ENCODE measurements at regions not wholly inside any gene's neighbourhood (a gene's known extent, or its start where the extent isn't known, plus 50 kb on each side); places are given as distances from the start of the nearest gene placed in this dataset.

DNA sequence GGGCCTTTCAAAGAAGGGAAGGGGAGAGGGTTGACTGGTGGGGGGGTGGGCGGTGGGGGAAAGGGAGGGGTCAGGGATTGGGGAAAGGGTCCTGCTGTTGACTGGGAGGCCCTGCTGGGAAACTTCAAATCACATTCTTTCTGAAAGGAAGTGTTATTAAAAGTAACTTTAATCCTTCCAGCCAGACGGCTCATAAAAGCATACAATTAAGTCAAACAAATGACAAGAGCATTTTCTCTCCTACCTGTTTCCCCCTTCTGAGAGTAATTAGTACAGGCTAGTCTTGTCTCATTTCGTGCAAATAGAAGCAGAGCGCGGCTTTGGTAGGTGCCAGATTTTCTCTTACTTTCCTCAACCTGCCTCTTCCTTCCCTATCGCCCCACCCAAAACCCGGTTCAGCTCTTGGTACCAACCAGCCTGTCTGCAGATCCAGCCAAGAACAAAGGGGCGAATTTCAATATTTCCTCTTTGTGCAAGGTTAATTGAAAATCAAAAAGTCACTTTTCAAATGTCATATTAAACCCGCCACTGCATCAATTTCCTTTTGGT is 2112.6 kb upstream of the PIK3C3 start:
- Histone ChIP-seq H3K36me3 (replicated peaks) (no peaks in the 10 kb centered on the region), H3K9me3 (no peaks in the 10 kb centered on the region), H3K4me1 (peaks cover 11% of the 10 kb centered on the region), H3K4me3 (no peak overlapping the region), H3K27me3 (ENCODE audit: low read depth) (peaks cover 12% of the 10 kb centered on the region)
- in situ Hi-C loops (cut with MboI; ENCODE audit: low sequenced_read_pairs) = no loop called here
- peak; percentile 25 to 46 for DNase-seq (ENCODE audit: low spot score in 2 of 2)

DNA sequence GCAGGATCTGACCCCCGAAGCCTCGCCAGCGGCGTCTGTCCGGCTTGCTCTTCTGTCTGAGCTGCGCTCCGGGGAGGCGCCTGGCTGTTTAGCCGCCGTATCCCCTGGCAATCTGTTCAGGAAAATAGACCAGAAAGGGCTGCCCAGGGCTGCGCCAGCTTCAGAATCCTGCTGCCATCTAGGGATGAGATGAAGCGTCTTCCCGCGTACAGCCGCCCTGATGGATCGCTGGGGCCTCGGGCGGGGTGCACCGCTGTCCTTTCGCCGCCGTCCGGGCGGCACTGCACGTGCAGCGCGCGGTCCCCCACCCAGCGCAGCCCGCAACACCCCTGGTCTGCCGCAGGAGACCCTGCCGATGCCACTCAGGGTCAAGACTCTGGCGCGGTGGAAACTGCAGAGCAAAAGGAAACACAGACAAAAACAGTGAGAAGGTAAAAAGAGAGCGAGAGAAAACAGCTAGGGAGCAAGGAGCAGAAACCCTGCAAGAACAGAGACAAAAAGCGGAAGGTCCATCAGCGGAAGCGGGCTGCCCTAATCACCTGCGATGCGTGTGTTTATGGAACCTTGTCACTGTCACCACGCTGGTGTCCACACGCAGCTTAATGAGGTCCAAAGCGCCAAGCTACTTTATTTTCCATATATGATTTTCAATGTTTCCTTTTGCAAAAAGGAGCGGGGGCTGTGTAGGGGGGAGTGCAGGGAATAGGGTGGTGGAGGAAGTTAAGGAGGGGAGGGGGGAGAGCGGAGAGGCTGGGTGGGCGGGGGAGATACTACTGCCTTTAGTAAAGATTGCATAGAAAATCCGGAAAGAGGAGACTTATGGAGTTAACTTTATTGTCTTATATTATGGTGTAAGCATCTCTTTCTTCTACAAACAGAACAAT is 2113.3 kb upstream of the PIK3C3 start:
- in situ Hi-C loops (cut with MboI; ENCODE audit: low sequenced_read_pairs) = no loop called here
- peak; percentile 46 to 84 for DNase-seq (ENCODE audit: low spot score in 2 of 2)
- Histone ChIP-seq H3K27me3 (ENCODE audit: low read depth) (peaks cover 12% of the 10 kb centered on the region), H3K4me3 (peak overlapping the region; percentile 29), H3K9me3 (no peaks in the 10 kb centered on the region), H3K36me3 (replicated peaks) (no peaks in the 10 kb centered on the region), H3K4me1 (peaks cover 11% of the 10 kb centered on the region)

DNA sequence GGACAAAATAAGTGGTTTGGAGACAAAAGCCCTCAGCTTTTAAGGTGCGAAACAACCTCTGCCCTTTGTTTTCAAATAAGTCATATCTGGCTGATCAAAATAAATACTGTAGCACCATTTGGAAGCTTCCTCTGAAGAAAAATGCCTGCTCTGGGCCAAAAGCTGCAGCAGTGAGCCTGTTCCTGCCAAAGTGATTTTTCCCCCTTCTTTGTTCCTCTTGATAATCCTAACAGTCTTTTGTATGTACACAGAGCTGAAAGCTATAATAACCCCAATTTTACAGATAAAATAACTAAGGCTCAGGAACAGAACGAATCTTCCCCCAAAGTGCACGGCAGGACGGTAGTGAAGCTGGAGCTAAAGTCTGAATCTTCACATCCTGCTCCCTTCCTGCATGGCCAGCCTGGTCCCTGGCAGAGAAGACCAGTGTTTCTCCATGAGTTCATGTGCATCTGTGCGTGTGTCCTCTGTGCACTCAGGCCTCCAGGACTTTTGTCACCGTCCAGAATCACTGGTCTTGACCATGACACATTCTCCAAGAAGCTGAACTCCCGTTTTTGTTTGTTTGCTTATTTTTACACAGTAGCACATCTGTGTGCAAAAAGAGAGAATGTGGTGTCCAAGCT is 2114.1 kb upstream of the PIK3C3 start:
- Histone ChIP-seq H3K9me3 (no peaks in the 10 kb centered on the region), H3K4me1 (peaks cover 11% of the 10 kb centered on the region), H3K36me3 (replicated peaks) (no peaks in the 10 kb centered on the region), H3K4me3 (peak overlapping the region; percentile 29), H3K27me3 (ENCODE audit: low read depth) (peaks cover 11% of the 10 kb centered on the region)
- in situ Hi-C loops (cut with MboI; ENCODE audit: low sequenced_read_pairs) = no loop called here
- DNase-seq (ENCODE audit: low spot score in 2 of 2) = no peak

DNA sequence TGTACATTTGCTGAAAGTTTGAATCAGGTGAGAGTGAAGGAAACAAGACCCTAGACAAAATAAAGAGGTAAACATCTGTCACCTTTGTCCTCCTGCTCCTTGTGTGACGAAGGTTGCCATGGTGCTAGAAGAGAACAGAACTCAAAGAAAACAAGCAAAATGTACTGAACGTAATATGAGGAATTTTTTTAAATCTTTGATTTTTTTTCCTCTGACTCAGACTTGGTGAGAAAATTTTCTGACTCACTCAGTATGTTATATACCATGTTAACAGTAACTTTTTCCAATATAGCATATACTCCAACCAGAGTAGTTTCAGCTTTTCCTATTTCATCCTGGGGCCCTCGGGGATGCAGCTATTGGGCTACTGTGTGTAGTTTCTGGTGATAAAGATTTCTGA is 2114.6 kb upstream of the PIK3C3 start:
- in situ Hi-C loops (cut with MboI; ENCODE audit: low sequenced_read_pairs) = no loop called here
- peaks cover 8% of the 10 kb centered on the region; the same call in 1 of the 2 replicates for H3K27me3 ChIP-seq (ENCODE audit: low read depth)
- H3K4me3 ChIP-seq = no peak overlapping the region
- H3K4me1 ChIP-seq = peaks cover 11% of the 10 kb centered on the region
- H3K36me3 ChIP-seq (replicated peaks) = no peaks in the 10 kb centered on the region
- DNase-seq (ENCODE audit: low spot score in 2 of 2) = no peak
- no peaks in the 10 kb centered on the region for H3K9me3 ChIP-seq

DNA sequence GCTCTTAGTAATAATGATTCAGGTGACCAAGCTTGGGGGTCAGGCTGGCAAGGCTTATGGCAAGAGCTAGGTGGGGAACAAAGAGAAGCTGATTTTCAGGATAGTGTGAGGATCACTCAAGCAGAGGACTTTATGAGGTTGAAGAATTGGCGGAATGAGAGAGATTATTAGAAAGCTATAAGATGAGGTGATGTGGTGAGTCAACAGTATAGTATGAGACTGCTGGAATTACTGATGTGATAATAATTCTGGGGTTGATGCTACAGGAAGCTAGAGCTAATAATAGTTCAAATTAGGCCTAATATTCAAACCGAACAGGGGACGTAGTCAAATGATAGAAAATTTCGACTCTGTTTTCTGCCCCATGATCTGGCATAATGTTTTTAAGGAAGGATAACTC is 2115.3 kb upstream of the PIK3C3 start:
- Histone ChIP-seq H3K27me3 (ENCODE audit: low read depth) (peaks cover 3% of the 10 kb centered on the region; the same call in 1 of the 2 replicates), H3K4me3 (no peak overlapping the region), H3K9me3 (no peaks in the 10 kb centered on the region), H3K36me3 (replicated peaks) (no peaks in the 10 kb centered on the region), H3K4me1 (peaks cover 11% of the 10 kb centered on the region)
- DNase-seq (ENCODE audit: low spot score in 2 of 2) = no peak
- in situ Hi-C loops (cut with MboI; ENCODE audit: low sequenced_read_pairs) = no loop called here

DNA sequence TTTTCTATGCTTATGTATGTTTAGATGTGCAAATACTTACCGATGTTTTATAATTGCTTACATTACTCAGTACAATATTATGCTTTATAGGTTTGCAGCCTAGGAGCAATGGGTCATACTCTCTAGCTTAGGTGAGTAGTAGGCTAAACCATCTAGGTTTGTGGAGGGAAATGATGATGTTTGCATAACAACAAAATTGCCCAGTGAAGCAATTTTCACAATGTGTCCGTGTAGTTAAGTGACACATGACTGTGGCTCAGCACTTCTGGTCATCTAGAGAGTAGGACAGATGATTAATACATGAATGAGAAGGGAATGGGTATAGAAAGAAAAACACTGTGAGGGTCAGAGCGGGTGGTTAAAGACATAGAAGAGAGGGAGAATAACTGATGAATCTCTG is 2116.2 kb upstream of the PIK3C3 start:
- Histone ChIP-seq H3K4me1 (peaks cover 11% of the 10 kb centered on the region), H3K4me3 (no peak overlapping the region), H3K27me3 (ENCODE audit: low read depth) (no peaks in the 10 kb centered on the region), H3K36me3 (replicated peaks) (no peaks in the 10 kb centered on the region), H3K9me3 (no peaks in the 10 kb centered on the region)
- no peak for DNase-seq (ENCODE audit: low spot score in 2 of 2)
- in situ Hi-C loops (cut with MboI; ENCODE audit: low sequenced_read_pairs) = no loop called here

DNA sequence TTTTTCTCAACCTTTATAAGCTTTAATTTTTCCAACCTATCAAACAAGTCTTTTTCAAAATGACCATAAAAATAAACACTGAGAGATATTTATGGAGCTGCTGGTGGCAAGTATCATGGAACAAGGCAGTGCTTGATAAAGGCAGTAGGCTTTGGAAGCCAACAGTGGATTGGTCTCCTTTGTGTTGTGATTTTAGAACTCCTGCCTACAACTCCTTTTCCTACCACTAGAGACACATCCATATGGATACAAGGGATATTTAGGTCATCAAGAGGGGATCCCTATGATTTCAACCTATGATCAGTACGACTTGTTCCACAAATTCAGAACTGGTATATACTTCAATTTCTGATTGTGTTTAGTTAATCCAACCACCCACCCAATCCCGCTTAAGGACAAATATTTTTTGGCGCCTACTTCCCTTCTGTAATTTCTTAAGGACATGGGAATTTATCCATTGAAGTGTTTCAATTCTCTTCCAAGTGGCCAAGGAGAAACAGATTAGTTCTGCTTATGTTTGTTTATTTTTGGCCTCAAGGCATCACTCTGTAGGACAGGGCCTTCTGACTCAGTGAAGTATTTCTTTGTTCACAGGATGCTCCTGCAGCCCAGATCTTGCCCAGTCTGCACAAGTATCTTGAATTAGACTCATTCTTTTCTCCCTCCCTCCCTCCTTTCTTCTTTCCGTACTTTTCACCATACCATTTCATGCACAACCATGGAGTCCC is 2119.6 kb upstream of the PIK3C3 start:
- no peaks in the 10 kb centered on the region for H3K9me3 ChIP-seq
- no peak for DNase-seq (ENCODE audit: low spot score in 2 of 2)

DNA sequence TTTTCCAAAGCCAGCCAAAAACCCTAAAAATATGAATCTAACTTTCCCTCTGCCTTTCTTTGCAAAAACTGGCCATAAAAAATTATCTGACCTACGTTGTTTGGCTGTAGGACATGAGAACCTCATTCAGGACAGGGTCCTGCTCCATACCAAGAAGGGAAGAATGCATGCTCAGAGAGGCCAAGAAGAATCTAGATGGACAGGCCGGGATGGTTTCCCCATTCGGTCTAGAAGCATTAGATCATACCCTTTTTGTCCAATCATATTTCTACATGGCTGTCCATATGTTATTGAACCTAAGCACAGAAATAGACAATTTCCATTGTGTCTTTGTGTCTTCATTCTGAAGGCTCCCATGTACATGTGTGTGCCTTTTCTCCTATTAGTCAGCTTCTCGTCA is 2120.4 kb upstream of the PIK3C3 start:
- Histone ChIP-seq H3K4me1 (no peaks in the 10 kb centered on the region), H3K36me3 (replicated peaks) (no peaks in the 10 kb centered on the region), H3K27me3 (ENCODE audit: low read depth) (no peaks in the 10 kb centered on the region), H3K4me3 (no peak overlapping the region), H3K9me3 (no peaks in the 10 kb centered on the region)
- no peak for DNase-seq (ENCODE audit: low spot score in 2 of 2)
- in situ Hi-C loops (cut with MboI; ENCODE audit: low sequenced_read_pairs) = no loop called here

More for the DNA sequence above, 2119.6 kb upstream of the PIK3C3 start:
- H3K4me3 ChIP-seq = no peak overlapping the region
- no peaks in the 10 kb centered on the region for H3K27me3 ChIP-seq (ENCODE audit: low read depth)
- H3K36me3 ChIP-seq (replicated peaks) = no peaks in the 10 kb centered on the region
- no peaks in the 10 kb centered on the region for H3K4me1 ChIP-seq
- in situ Hi-C loops (cut with MboI; ENCODE audit: low sequenced_read_pairs) = no loop called here

DNA sequence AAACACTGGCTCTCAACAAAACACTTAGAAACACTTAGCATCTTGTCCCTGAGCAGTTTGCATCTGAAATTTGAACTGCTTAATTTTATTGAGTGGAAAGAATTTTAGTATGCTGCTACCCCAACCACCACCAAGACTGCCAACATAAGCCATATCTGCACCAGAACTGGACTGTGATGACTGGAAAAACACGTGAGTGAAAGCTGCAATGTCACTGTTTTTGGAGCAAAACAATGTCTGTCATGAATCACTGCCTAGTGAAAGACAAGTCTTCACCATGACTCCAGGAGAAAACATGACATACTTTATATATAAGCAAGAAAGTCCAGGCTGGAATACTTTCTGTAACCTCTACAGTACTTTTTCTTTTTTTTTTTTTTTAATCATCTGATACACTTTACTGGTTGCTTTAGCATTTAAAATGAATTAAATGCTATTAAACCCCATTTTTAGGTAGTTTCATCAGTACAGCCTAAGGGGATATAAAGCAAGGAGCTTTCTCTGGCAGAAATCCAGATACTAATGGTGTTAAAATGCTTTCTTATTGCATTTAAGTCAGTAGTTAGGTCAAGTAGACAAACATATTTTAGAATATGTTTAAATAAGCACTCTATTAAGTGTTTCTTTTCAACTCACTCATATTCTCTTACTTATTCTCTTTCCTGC is 2129.4 kb upstream of the PIK3C3 start:
- Histone ChIP-seq H3K4me1 (no peaks in the 10 kb centered on the region), H3K36me3 (replicated peaks) (no peaks in the 10 kb centered on the region), H3K9me3 (no peaks in the 10 kb centered on the region), H3K4me3 (no peak overlapping the region), H3K27me3 (ENCODE audit: low read depth) (no peaks in the 10 kb centered on the region; the same call in 1 of the 2 replicates)
- in situ Hi-C loops (cut with MboI; ENCODE audit: low sequenced_read_pairs) = no loop called here
- DNase-seq (ENCODE audit: low spot score in 2 of 2) = no peak

DNA sequence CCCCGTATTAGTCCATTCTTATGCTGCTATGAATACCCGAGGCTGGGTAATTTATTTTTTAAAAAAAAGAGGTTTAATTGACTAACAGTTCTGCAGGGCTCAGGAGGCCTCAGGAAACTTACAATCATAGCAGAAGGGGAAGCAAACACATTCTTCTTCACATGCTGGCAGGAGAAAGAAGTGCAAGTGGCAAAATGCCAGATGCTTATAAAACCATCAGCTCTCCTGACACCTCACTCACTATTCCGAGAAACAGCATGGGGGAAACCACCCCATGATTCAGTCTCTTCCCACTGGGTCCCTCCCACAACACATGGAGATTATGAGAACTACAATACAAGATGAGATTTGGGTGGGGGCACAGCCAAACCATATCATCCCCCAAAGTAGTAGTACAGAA is 2148.5 kb upstream of the PIK3C3 start:
- H3K36me3 ChIP-seq (replicated peaks) = no peaks in the 10 kb centered on the region
- H3K9me3 ChIP-seq = no peaks in the 10 kb centered on the region; the same call in 1 of the 2 replicates
- H3K4me3 ChIP-seq = no peak overlapping the region
- H3K4me1 ChIP-seq = no peaks in the 10 kb centered on the region
- in situ Hi-C loops (cut with MboI; ENCODE audit: low sequenced_read_pairs) = no loop called here
- DNase-seq (ENCODE audit: low spot score in 2 of 2) = no peak
- peaks cover 2% of the 10 kb centered on the region; the same call in 1 of the 2 replicates for H3K27me3 ChIP-seq (ENCODE audit: low read depth)

DNA sequence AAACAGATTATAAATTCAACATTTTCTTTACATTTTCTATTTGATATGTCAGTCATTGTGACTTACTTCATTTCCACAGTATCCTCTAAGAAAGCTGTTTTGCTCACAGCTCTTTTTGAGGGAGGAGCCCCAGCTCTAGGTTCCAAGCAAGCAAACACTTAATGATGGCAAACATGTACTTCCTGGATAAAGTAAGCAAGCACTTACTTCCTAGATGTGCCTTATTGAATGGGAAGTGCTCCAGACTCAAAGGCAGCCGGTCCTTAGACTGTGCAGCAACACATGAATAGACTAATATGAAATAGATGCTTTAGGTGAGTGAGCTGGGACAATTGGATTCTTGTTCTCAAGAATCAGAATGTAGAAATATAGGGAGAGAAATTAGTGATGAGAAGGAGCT is 2149.8 kb upstream of the PIK3C3 start:
- Histone ChIP-seq H3K36me3 (replicated peaks) (no peaks in the 10 kb centered on the region), H3K27me3 (ENCODE audit: low read depth) (peaks cover 2% of the 10 kb centered on the region; the same call in 1 of the 2 replicates), H3K4me3 (no peak overlapping the region), H3K4me1 (peaks cover 3% of the 10 kb centered on the region; the same call in 1 of the 2 replicates), H3K9me3 (no peaks in the 10 kb centered on the region; the same call in 1 of the 2 replicates)
- in situ Hi-C loops (cut with MboI; ENCODE audit: low sequenced_read_pairs) = no loop called here
- no peak for DNase-seq (ENCODE audit: low spot score in 2 of 2)

DNA sequence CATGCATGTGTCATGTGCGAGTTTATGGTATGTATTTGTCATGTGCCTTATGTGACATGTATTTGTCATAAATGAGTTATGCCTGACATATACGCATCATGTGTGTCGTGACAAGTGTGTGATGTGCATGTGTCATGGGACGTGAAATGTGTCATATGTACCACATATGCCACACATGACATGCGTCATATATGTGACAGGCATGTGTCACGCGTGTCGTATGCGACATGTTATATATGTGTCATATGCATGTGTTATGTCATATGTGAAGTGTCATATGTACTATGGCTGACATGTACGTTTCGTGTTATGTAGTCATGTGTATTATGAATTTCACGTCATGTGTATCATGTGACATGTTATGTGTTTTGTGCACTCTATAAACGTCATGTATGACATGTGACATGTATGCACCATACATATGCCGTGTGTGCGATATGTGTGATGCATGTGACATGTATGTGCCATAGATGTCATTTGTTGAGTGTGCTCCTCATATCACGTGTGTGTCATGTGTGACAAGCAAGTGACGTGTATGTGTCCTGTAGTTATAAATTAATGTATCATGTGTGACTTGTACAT is 2152.3 kb upstream of the PIK3C3 start:
- DNase-seq (ENCODE audit: low spot score in 2 of 2) = no peak
- no peaks in the 10 kb centered on the region for H3K36me3 ChIP-seq (replicated peaks)
- in situ Hi-C loops (cut with MboI; ENCODE audit: low sequenced_read_pairs) = no loop called here
- peaks cover 3% of the 10 kb centered on the region; the same call in 1 of the 2 replicates for H3K4me1 ChIP-seq
- no peaks in the 10 kb centered on the region; the same call in 1 of the 2 replicates for H3K9me3 ChIP-seq
- no peak overlapping the region for H3K4me3 ChIP-seq
- H3K27me3 ChIP-seq (ENCODE audit: low read depth) = peaks cover 2% of the 10 kb centered on the region; the same call in 1 of the 2 replicates

DNA sequence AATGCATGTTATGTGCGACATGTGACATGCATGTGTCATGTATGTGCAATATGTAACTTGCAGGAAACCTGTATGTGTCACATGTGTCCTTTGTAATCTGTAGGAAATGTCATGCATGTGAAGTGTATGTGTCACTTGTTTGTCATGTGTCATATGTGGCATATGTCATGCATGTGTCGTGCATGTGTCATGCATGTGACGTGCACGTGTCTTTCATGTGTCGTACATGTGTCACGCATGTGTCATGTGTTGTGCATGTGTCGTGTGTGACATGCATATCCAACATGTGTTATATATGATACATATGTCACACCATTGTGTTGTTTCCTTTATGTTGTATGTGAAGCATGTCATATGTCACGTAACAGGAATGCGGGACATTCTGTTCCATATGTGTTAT is 2153.2 kb upstream of the PIK3C3 start:
- peaks cover 3% of the 10 kb centered on the region; the same call in 1 of the 2 replicates for H3K4me1 ChIP-seq
- in situ Hi-C loops (cut with MboI; ENCODE audit: low sequenced_read_pairs) = no loop called here
- no peak for DNase-seq (ENCODE audit: low spot score in 2 of 2)
- peaks cover 2% of the 10 kb centered on the region; the same call in 1 of the 2 replicates for H3K27me3 ChIP-seq (ENCODE audit: low read depth)
- H3K9me3 ChIP-seq = no peaks in the 10 kb centered on the region; the same call in 1 of the 2 replicates
- no peak overlapping the region for H3K4me3 ChIP-seq
- H3K36me3 ChIP-seq (replicated peaks) = no peaks in the 10 kb centered on the region
